ENCODE measurements at regions not wholly inside any gene's neighbourhood (a gene's known extent, or its start where the extent isn't known, plus 50 kb on each side); places are given as distances from the start of the nearest gene placed in this dataset.

DNA sequence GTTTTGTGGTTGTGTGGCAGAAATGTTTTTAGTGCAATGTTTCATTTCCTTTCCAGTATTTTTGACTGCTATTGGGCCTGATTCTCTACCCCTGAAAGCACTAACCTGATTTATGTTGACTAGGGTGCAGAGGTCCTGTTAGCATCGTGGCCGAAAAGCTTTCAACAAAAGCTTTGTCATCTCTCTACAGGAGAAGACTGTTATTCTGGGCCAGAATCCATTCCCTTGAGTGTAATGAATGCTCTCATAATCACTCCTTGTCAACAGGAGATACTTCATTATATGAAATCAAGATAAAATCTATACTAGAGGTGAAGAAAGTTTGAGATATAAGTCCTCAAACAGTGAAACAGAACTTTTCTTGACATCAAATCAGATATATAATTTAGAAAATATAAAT lies 195.5 kb downstream of the ZNF330 start:
- H3K14ac ChIP-seq (ENCODE audit: insufficient read length): no peak overlapping the region
- ChIA-PET POLR2A (ENCODE audit: partially characterized antibody) (no interaction called here), CTCF (ENCODE audit: partially characterized antibody) (no interaction called here)
- H2BK20ac ChIP-seq (ENCODE audit: low read length): no peak overlapping the region
- no peaks in the 10 kb centered on the region for H3K36me3 ChIP-seq (ENCODE audit: control insufficient read depth in 2 of 4, insufficient read depth in 4 of 4, low read length in 3 of 4)
- H2BK5ac ChIP-seq (ENCODE audit: low read depth, low read length): no peak overlapping the region
- DNase-seq (ENCODE audit: low read depth in 1 of 2, low spot score in 2 of 2) (no peak), FAIRE-seq (no peak)
- no peak overlapping the region for H3K56ac ChIP-seq (replicated peaks; ENCODE audit: insufficient read length, low read depth, low read length)
- 92% methylated on average over 2 of the region's 2 CpGs; no CpG with 5 or more reads in 1 of the 2 experiments for WGBS, 2 experiments (ENCODE audit: extremely low coverage in 1 of 2, insufficient coverage in 1 of 2, insufficient read length in 1 of 2, insufficient replicate concordance in 2 of 2, low coverage in 1 of 2, low lambda C conversion rate in 2 of 2, missing lambda C conversion rate in 1 of 2)
- no peak overlapping the region for H3K18ac ChIP-seq (ENCODE audit: extremely low read depth, low read length)
- H3K4me1 ChIP-seq (replicated peaks in 1 of 4; ENCODE audit: control insufficient read depth in 3 of 4, insufficient read depth in 4 of 4, low read length in 3 of 4): no peaks in the 10 kb centered on the region
- H4K5ac ChIP-seq (ENCODE audit: insufficient read length, low read depth, low read length): no peak overlapping the region
- H4K8ac ChIP-seq (ENCODE audit: extremely low read depth, insufficient read depth, low read length): no peak overlapping the region
- no peak overlapping the region for H3K9ac ChIP-seq (replicated peaks in 1 of 4; ENCODE audit: extremely low read depth in 1 of 4, low read depth in 3 of 4, low read length in 3 of 4)
- H2BK12ac ChIP-seq (ENCODE audit: low read depth, low read length): no peak overlapping the region
- H3K23ac ChIP-seq (ENCODE audit: insufficient read length): no peak overlapping the region
- no peaks in the 10 kb centered on the region for H3K27me3 ChIP-seq (replicated peaks in 1 of 4; ENCODE audit: control insufficient read depth in 3 of 4, extremely low read depth in 1 of 4, insufficient read depth in 3 of 4, low read length in 3 of 4)
- no peaks in the 10 kb centered on the region for H4K20me1 ChIP-seq (replicated peaks in 1 of 2; ENCODE audit: control insufficient read depth in 1 of 2, insufficient read depth in 2 of 2, low read length in 2 of 2)
- no peak overlapping the region for H3K4me3 ChIP-seq (ENCODE audit: extremely low read depth in 1 of 4, insufficient read depth in 2 of 4, low read depth in 3 of 4, low read length in 4 of 4)
- H3K4me2 ChIP-seq (ENCODE audit: insufficient read depth in 1 of 2, low read depth in 2 of 2, low read length in 2 of 2): no peak overlapping the region
- no peak overlapping the region for H2BK15ac ChIP-seq (ENCODE audit: low read length)
- H3K79me1 ChIP-seq (ENCODE audit: low read depth, low read length): no peaks in the 10 kb centered on the region
- H3K4ac ChIP-seq (replicated peaks; ENCODE audit: insufficient read length, low read depth, low read length): no peak overlapping the region
- H2AFZ ChIP-seq (ENCODE audit: low read length): no peak overlapping the region
- H2BK120ac ChIP-seq (replicated peaks; ENCODE audit: low read depth, low read length): no peak overlapping the region
- H3K79me2 ChIP-seq (ENCODE audit: control insufficient read depth in 1 of 2, insufficient read depth in 2 of 2, low read length in 2 of 2): no peaks in the 10 kb centered on the region
- TF ChIP-seq POU5F1 (IDR thresholded peaks at IDR 0.05; ENCODE audit: low read depth, low read length) (no peak), SIN3A (conservative IDR thresholded peaks at IDR 0.05 in 1 of 2, IDR thresholded peaks at IDR 0.05 in 1 of 2; ENCODE audit: low read depth in 1 of 2, low read length in 2 of 2) (no peak), EZH2 (IDR thresholded peaks at IDR 0.05; ENCODE audit: low read depth, low read length, severe bottlenecking) (no peak), BCL11A (IDR thresholded peaks at IDR 0.05; ENCODE audit: low read depth in 2 of 2, low read length in 2 of 2) (no peak), JUND (IDR thresholded peaks at IDR 0.05; ENCODE audit: low read length) (no peak), HDAC6 (IDR thresholded peaks at IDR 0.05; ENCODE audit: low read depth, low read length) (no peak), KDM5A (IDR thresholded peaks at IDR 0.05; ENCODE audit: low read length) (no peak), SP1 (IDR thresholded peaks at IDR 0.05; ENCODE audit: low read depth, low read length) (no peak)
- TF ChIP-seq, protein P1, sequence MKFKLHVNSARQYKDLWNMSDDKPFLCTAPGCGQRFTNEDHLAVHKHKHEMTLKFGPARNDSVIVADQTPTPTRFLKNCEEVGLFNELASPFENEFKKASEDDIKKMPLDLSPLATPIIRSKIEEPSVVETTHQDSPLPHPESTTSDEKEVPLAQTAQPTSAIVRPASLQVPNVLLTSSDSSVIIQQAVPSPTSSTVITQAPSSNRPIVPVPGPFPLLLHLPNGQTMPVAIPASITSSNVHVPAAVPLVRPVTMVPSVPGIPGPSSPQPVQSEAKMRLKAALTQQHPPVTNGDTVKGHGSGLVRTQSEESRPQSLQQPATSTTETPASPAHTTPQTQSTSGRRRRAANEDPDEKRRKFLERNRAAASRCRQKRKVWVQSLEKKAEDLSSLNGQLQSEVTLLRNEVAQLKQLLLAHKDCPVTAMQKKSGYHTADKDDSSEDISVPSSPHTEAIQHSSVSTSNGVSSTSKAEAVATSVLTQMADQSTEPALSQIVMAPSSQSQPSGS (IDR thresholded peaks at IDR 0.05; ENCODE audit: low read length): no peak
- H2AK5ac ChIP-seq (ENCODE audit: low read depth, low read length): no peak overlapping the region
- no peak overlapping the region for H4K91ac ChIP-seq (replicated peaks; ENCODE audit: insufficient read length, low read length)
- no peaks in the 10 kb centered on the region for H3K9me3 ChIP-seq (ENCODE audit: insufficient read depth in 2 of 2, low read depth in 1 of 2, low read length in 1 of 2)
- no peaks in the 10 kb centered on the region; the same call in 1 of the 2 replicates for H3K23me2 ChIP-seq (ENCODE audit: low read depth, low read length)
- no peak overlapping the region for H3K27ac ChIP-seq (ENCODE audit: low read depth, low read length)

Measured in H1 (cell line).